HK-2 (cell line): ENCODE measurements at regions not wholly inside any gene's neighbourhood (a gene's known extent, or its start where the extent isn't known, plus 50 kb on each side); places are given as distances from the start of the nearest gene placed in this dataset.
"Not testable (repeated sequence)": the region's sequence is repeated elsewhere in the genome, so short reads cannot be mapped to it uniquely, and the experiment has no call there.

Experiments
- DNase-seq: peaks from one replicate; pipeline ENCODE4 v3.0.0-alpha.2; 2018; ENCODE audit not compliant: unreplicated experiment

DNA sequence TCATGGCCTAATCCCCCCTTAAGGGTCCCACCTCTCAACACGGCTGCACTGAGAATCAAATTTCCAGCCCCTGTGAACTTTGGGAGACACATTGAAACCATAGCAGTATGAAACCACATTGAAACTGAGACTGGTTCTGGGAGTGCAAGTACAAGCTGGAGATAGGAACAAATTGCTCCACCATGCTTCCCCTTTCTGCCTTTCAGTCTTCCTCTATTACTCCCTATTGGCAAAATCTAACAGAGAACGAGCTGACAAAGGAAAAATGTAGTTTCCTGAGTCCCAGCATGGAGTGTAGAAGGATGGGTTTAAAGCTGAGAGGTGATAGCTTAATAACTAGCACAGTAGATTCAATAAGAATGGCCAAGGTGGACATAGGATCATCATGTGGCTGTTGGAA, 161.7 kb upstream of the RPL34 start:
- DNase-seq, result no peak

DNA sequence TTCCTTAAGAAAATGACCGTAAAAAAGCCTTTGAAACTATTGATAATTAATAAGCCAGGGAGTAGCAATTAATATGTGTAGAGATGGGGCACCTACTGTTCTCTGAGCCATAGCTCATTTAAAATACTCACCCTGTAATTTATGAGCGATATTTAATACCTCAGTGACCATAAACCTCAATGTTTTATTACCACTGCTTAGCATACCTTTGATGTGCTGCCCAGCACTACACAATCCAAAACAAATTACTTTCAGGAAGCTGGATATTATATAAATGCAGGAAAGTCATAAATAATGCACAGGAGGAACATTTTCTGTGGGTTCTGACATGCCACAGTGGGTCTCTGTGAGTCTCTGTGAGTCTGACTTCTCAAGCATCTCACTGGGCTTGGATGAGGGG, 166.1 kb upstream of the RPL34 start:
- no peak for DNase-seq

DNA sequence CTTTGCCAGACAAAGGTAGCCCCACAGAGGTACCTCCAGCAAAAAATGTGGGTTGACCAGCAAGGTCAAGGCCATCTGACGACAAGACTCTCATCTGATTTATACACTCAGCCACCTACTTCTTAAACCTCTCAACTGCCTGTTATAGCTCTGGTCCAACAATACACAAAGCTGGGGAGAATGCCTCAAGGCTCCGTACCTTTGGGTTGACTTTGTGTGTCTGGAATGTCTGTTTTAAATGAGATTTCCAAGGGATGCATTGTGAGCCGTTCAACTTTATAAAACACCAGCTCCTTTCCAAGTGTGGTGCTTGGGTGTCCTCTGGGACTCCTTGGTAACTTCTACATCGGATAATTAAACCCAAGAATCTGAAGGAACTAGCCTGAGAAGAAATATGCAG, 167.0 kb upstream of the RPL34 start:
- DNase-seq, result no peak

DNA sequence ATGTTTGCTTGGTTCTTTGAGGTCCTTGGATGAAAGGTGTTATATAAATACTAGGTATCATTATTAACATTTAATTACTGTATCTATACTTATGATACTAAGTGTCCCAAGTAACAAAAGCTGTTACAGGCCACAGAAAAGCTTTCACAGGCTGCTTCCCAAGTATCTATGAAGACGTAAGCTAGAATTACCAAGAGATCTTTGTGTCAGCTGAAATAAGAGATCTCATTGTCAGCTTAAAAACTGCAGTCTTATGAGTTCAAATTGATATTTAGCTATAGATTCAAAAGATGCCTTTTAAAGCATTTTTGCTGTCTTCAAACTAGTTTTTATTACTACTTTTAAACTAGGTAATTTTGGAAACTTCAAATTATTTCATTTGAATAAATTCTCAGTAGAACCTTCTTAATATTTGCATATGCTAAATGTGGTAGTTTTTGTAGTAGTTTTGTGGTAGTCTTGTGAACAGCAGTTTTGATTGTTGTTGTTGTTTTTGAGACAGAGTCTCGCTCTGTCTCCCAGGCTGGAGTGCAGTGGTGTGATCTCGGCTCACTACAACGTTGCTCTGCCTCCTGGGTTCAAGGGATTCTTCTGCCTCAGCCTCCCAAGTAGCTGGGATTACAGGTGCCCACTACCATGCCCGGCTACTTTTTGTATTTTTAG, 170.0 kb upstream of the RPL34 start:
- DNase-seq, result no peak

DNA sequence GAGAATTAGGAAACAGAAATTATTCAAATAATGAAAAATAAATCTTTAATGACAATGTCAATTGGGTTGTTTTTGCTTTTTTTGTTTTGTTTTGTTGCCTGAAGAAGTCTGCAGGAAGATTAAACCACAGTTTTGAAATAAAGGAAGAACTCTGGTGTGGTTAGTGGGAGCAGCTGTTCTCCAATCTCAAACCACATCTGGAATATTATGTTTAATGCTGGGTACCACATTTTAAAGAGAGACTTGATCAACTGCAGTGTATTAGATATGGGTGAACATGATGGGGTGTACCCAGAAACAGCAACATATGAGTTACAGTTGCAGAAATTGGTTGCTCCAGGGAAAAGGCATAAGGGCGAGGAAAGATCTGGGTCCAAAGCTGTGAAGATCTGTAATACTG, 171.2 kb upstream of the RPL34 start:
- DNase-seq, result no peak

DNA sequence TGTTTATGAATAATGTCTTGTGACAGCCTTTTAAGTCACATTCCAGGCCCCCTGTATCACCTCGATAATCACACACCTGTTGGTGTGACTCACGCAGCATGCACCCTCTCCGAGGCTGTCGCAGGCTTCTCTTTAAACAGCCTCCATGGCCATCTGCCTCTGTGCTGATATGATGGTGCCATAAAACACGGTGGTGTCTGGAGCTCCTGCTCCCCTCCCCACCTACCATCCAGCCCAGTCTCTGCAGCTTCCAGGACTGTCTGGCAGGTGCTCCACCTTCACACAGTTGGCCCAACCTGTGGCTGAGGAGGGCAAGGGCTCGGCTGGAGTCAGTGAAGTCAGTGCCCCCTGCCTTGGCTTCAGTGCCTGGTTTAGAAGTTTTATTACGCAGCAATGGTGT, 173.8 kb upstream of the RPL34 start:
- DNase-seq, result no peak

DNA sequence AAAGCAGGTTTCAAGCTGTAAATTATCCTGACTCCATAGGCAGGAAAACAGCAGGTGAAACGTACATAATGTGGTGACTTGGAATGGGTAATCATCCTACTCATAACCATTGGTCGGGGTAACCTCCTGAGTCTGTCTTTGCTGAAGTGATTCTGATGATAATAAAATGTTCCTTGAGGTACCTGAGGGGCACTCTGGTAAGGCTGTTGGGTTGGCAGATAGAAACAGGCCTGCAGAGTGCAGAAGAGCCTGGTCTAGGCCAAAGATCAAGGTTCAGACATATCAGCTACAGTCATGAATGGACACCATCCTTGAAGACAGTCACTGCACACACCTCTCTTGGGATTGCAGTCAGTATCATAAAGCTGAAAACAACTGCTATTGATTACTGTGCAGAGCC, 174.7 kb upstream of the RPL34 start:
- no peak for DNase-seq

DNA sequence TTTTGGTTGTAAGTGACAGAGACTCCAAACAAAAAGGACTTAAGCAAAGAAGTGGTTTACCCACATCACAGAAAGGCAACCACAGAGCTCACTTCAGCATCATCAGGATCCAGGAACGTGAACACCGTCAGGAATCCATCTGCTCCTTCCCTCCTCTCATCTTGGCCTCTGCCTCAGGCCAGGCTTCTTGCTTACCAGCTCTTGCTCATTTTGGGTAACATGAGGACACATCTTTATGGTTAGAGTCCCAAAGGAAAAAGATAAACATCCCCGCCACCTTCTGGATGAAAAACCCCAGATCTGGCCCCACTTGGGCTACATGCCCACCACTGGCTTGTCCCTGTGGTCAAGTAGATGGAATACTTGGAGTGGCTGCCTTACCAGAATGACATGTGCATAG, 176.8 kb upstream of the RPL34 start:
- no peak for DNase-seq

DNA sequence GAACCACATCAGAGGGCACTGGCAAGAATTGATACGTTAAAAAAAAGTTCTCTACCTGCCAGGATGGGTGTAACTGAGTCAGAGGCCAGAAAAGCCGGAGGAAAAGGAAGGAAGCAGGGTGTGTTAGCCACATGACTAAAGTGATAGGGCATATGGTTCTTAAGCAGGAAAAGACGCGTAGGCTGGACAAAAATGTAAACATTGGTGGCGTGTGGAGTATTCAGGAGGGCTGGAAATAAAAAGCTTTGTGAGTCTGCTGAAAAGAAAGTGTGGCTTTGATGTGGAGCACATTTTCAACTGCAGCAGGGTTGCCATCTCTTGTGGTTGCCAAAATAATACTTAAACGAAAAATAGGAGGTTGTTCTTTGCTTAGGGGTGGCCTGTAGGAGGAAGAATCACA, 186.5 kb upstream of the RPL34 start:
- no peak for DNase-seq

DNA sequence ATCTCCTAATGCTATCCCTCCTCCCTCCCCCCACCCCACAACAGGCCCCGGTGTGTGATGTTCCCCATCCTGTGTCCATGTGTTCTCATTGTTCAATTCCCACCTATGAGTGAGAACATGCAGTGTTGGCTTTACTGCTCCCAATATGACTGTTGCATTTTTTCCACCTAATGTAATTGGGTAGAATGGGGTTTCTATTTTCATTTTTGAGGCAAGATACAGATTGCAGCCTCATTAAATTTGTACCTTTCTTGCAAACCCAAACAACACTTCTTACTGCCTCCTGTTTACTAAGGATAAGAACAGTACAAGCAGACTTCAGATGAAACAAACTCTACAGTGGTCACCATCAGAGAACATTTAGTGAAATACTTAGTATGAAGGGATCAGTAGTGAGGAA, 187.0 kb upstream of the RPL34 start:
- DNase-seq, result not testable (repeated sequence)

DNA sequence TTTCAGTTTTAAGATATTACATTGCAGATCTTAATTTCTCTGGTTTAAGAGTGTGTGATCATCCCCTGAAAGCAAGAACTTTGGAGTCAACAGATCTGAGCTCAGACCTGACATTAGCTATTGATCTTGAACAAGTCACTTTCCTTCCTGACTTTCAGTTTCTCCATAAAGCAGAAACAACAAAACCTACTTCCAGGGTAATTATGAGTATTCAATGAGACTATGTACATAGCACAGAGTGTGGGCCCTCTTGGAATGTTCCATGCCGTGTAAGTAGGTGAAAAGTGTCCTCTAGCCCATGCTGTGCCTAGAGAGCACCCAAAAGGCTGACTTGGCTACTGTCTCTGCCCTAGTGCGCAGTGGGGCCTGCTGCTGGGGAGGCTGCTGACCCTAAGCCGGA, 188.0 kb upstream of the RPL34 start:
- no peak for DNase-seq

DNA sequence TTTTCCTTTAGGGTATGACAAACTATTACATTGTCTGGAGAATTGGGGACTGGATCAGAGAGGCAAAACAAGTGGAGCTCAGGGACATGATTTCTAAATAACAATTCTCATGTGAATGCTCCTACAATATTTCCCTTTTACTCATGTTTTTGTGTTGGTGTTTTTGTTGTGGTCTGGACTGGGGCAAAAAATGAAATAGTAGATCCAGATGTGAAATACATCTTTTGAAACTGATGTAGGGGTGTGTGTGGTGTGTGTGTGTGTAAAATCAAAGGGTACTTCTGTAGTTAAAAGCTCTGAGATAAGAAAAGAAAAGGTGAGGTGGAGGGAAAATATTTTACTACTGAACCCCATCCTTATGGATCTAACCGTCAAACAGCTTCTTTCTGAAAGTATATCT, 188.4 kb upstream of the RPL34 start:
- no peak for DNase-seq

DNA sequence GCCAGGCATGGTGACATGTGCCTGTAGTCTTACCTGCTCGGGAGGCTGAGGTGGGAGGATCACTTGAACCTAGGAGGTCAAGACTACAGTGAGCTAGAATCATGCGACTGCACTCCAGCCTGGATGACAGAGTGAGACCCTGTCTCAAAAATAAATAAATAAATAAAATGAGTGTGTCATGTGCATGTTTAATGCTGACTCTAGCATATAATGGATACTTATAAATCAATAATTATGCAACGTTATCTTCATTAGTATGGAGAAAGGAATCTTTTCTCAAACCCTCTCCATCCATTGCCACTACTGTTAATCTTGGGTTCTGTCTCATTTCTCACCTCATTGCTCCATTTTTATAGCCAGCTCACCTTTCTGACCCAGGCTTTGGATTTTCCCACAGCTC, 189.5 kb upstream of the RPL34 start:
- no peak for DNase-seq

DNA sequence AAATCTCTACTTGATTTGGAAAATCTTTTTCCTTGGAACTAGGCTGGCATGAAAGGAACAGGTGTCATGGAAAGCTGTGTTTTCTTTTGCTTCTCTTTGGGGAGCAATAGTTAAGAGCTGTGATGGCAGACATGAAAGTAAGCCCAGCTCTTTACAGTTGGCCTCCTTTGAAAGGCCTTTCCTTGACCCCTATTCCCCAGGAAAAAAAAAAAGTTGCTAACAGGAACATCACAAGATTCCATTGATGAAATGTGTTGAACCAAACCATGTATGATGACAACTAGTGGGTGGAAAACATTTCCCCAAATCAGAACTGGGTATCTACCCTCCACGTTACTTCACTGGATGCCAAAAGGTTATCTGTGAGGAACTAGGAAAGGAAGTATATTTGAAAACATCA, 190.7 kb upstream of the RPL34 start:
- no peak for DNase-seq

DNA sequence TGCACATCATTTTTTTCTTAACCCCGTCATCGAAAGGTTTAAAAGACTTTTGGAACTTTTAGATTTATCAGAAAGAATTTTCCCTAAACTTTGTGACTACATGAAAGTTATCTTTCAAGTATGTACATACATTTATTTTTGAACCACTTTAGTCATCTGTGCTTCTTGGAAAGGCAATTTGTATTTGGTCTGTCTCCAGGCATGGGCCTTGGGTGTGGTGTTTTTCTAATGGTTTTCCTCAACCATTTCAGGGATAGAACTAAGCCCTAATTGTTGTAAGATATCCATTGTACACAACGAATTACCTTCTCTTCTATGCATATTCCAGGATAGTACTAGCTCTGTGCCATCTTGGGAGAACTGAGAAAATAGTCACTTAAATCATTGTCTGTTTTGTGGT, 191.5 kb upstream of the RPL34 start:
- DNase-seq, result no peak

DNA sequence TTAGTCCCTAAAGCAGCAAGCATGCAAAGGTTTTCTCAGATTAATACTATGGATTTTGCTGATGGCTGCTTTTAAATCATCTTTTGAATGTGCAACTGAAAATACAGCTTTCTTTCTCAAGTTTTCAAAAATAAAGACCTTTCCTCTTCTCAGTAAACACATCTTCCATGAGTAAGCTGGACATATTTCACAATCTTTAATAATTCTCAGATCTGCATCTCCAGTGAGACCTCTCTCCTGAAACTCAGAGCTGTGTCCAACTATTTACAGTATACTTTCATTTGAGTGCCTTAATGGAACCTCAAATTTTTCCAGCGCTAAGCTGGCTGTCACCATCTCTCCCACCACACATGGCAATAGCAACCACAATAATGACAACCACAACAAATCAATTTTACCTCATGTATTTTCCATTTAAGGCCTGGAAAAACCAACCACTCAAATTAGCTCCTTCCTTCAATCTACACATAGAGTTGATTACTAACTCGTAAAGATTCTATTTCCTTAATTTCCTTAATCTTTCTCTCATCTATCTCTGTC, 192.4 kb upstream of the RPL34 start:
- no peak for DNase-seq

DNA sequence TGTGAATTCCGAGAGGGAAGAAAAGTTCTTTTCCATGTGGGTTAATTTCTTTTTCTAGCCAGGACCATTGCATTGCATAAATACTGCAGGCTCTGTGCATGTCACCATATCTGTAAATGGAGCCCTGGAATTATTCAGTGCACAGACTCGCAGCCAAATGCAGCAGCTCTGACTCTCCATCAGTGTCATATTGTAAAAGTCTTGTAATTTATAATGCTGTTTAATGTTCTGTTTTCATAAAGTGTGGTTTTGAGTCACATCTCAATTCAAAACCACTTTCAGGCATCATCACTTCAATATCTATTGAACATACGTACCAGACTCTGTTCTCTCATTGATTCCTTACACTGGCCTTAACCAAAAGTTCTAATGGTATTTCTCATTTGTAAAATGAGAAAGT, 193.9 kb upstream of the RPL34 start:
- DNase-seq, result no peak

DNA sequence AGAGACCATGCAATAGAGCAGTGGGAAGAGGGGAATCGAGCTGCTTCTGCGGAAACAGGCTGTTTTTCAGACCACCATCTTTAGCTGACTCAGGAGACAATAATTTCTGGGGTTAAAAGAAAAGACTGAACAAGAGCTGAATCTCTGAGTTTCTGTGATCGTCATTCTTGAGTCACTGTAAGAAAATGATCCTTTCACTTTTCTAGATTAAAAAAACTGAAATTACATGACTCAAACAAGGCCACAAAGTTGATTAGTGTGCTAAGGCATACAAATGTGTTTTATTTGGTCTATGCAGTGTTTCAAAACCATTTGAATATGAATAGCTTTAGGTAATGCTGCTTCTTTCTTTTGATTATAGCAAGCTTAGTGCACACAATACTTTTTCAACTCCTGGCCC, 194.4 kb upstream of the RPL34 start:
- no peak for DNase-seq

DNA sequence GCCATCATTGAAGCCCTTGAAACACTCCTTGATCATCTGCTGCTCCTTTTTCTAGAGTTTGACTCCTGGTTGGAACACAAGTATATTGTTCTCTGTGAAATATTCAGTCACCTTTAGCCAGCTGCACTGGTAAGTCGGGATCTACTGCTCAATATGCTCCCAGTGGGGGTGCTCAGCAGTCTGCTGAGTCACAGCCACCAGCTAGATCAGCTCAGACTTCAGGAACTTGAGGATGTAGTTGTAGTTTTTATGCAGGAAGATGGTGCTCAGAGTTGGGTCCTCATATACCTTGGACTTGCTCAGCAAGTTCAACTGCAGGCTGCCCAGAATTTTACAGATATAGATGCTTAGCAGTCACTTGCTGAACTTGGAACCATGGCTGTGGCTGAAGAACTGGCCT, 202.5 kb upstream of the RPL34 start:
- DNase-seq, result no peak

DNA sequence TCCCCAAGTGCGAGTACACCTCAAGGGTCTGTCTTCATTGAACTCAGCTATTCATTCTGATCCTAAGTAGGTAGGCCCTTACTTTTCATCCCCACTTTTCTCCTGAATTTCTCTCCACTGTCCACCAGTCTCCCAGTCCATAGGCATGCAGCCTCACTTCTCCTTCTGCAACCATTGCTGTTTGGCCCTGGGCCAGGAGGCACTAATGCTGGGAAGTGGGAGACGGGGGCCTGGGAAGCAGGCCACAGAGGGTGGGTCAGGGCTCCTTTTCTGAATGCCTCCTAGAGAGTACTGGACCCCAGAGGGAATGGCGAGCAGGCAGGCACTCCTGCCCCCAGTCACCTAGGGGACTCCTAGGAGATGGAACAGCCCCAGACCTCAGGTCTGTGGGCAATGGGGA, 203.5 kb upstream of the RPL34 start:
- DNase-seq, result no peak

DNA sequence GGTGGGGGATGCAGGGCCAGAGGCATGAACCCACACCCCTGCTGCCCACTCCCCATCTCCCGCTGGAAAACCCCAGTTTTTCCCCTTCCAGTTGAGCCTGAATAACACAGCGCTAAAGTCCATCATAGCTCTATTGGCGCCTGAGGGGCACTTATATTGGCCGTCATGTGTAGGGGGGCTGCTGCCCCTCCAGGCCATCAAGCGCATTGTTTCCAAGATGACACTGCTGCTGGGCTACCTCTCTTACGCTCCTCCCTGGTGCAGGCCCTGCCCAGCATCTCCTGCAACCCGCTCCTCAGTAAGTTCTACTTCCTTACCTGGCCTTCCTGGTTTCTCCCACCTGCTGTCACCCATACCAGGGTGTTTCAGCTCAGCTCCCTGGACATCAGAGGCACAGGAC, 205.0 kb upstream of the RPL34 start:
- DNase-seq, result no peak

DNA sequence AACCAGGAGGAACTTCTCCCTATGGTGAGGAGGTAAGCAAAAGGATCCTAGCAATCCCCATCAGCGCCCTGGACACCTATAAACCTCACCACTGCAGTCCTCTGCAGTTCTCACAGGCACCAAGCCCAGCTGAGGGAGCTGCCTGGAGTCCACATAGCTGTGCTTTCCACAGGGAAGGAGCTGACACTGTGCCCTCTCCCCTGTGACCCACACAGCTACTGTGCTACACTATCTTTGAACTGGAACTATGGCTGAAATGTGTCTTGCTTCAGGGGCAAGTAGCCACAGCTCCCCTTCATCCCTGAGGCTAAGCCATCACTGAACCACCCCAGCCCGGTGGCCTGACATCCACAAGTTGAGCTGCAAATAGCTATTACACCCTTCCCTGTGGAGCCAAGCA, 208.5 kb upstream of the RPL34 start:
- no peak for DNase-seq

DNA sequence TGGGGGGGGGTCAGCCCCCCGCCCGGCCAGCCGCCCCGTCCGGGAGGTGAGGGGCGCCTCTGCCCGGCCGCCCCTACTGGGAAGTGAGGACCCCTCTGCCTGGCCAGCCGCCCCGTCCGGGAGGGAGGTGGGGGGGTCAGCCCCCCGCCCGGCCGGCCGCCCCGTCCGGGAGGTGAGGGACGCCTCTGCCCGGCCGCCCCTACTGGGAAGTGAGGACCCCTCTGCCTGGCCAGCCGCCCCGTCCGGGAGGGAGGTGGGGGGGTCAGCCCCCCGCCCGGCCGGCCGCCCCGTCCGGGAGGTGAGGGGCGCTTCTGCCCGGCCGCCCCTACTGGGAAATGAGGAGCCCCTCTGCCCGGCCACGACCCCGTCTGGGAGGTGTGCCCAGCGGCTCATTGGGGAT, 210.7 kb upstream of the RPL34 start:
- not testable (repeated sequence) for DNase-seq

DNA sequence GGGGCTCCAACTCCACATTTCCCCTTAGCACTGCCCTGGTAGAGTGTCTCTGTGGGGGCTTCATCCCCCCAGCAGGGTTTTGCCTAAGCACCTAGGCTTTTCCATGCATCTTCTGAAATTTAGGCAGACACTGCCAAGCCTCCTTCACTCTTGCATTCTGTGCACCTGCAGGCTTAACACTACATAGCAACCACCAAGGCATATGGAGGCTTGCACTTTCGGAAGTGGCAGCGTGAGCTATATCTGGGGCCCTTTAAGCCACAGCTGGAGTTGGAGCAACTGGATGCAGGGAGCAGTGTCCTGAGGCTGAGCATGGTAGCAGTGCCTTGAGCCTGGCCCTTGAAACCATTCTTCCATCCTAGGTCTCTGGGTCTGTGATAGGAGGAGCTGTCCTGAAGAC, 214.8 kb upstream of the RPL34 start:
- DNase-seq, result no peak
